ENCODE measurements at regions not wholly inside any gene's neighbourhood (a gene's known extent, or its start where the extent isn't known, plus 50 kb on each side); places are given as distances from the start of the nearest gene placed in this dataset.

GRCh38 chrX:101993335-101993734 is 61.5 kb upstream of the ZMAT1 start:
- TF ChIP-seq, protein P1, sequence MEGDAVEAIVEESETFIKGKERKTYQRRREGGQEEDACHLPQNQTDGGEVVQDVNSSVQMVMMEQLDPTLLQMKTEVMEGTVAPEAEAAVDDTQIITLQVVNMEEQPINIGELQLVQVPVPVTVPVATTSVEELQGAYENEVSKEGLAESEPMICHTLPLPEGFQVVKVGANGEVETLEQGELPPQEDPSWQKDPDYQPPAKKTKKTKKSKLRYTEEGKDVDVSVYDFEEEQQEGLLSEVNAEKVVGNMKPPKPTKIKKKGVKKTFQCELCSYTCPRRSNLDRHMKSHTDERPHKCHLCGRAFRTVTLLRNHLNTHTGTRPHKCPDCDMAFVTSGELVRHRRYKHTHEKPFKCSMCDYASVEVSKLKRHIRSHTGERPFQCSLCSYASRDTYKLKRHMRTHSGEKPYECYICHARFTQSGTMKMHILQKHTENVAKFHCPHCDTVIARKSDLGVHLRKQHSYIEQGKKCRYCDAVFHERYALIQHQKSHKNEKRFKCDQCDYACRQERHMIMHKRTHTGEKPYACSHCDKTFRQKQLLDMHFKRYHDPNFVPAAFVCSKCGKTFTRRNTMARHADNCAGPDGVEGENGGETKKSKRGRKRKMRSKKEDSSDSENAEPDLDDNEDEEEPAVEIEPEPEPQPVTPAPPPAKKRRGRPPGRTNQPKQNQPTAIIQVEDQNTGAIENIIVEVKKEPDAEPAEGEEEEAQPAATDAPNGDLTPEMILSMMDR (IDR thresholded peaks at IDR 0.05), result no peak
- TF ChIP-seq EP300 (IDR thresholded peaks at IDR 0.05) (no peak), POLR2AphosphoS5 (IDR thresholded peaks at IDR 0.05) (no peak)

All from upper lobe of left lung (tissue), 4 donors.